HCT116 (cell line): ENCODE measurements at regions not wholly inside any gene's neighbourhood (a gene's known extent, or its start where the extent isn't known, plus 50 kb on each side); places are given as distances from the start of the nearest gene placed in this dataset.

Source experiments
- ATAC-seq: fragments of 200-7000 bp; cut with Tn5 transposase; 2 replicates; pipeline ENCODE4 v1.9.1; 2020; ENCODE audit warnings: mild to moderate bottlenecking, moderate library complexity
- BruUV-seq: library from RNA; stranded (reverse); fragments of 400-500 nt; replicated peaks from 2 replicates; lab custom pipeline; 2021; lab: Mats Ljungman, UMichigan
- CTCF ChIA-PET: fragments of 300-600 bp; sonication (Branson Sonifier 250); formaldehyde crosslinking; loops from one replicate; lab custom pipeline; 2021; ENCODE audit warnings: antibody characterized with exemption; lab: Charles Lee
- POLR2A ChIA-PET: fragments of 300-600, 350-600 bp; sonication (Branson Sonifier 250); formaldehyde crosslinking; loops from one replicate; lab custom pipeline; 2021; ENCODE audit warnings: antibody characterized with exemption; lab: Charles Lee
- RAD21 ChIA-PET, 2 experiments: fragments of 300-600 bp; sonication (Branson Sonifier 250); formaldehyde crosslinking; loops; one replicate each; lab custom pipeline; 2023; ENCODE audit warnings: low total read pairs in 2 of 2; ENCODE audit not compliant: uncharacterized antibody in 2 of 2, unreplicated experiment in 2 of 2, low non-redundant PET in 1 of 2; lab: Charles Lee
- DNase-seq: peaks from one replicate; pipeline ENCODE4 v3.0.0-alpha.2; 2010; ENCODE audit warnings: low read depth, low spot score
- H2AFZ ChIP-seq: fragments of 200-600 bp; shearing (Covaris generic), sonication (generic); 2 replicates; pipeline ENCODE4 v1.6.1; 2017; ENCODE audit warnings: low read depth, mixed run types, mixed read lengths, antibody characterized with exemption, low read length; ENCODE audit not compliant: poor library complexity, severe bottlenecking
- H3K27ac ChIP-seq: 2 replicates; pipeline ENCODE4 v1.5.1; 2012; ENCODE audit warnings: low read depth, low read length
- H3K27me3 ChIP-seq: fragments of 200-600 bp; sonication (generic); 2 replicates; pipeline ENCODE4 v1.6.1; 2016; ENCODE audit warnings: mixed run types, low read length, mixed read lengths; ENCODE audit not compliant: insufficient read depth
- H3K36me3 ChIP-seq, 2 experiments: fragments of 200-500 bp in 1 of 2; fragments of 200-600 bp in 1 of 2; sonication (Bioruptor generic) in 1 of 2; sonication (generic) in 1 of 2; 2 replicates each; pipeline versions ENCODE4 v1.5.1 to v1.6.1; 2014 to 2016; ENCODE audit warnings: low read length in 2 of 2, inconsistent platforms in 1 of 2, mixed read lengths in 1 of 2, mixed run types in 1 of 2; ENCODE audit not compliant: insufficient read depth in 2 of 2, control insufficient read depth in 1 of 2
- H3K4me1 ChIP-seq, 2 experiments: fragments of 200-600 bp in 1 of 2; sonication (generic) in 1 of 2; 2 replicates each; pipeline versions ENCODE4 v1.5.1 to v1.6.1; 2012 to 2017; ENCODE audit warnings: low read length in 2 of 2, inconsistent platforms in 1 of 2, mild to moderate bottlenecking in 1 of 2, mixed read lengths in 1 of 2, mixed run types in 1 of 2, moderate library complexity in 1 of 2; ENCODE audit not compliant: insufficient read depth in 2 of 2, control insufficient read depth in 1 of 2
- H3K4me2 ChIP-seq: fragments of 200-600 bp; sonication (generic); 2 replicates; pipeline ENCODE4 v1.6.1; 2017; ENCODE audit warnings: mixed run types, low read length, mixed read lengths
- H3K4me3 ChIP-seq, 2 experiments: fragments of 200-600 bp in 1 of 2; sonication (generic) in 1 of 2; replicated peaks in 1 of 2; 2 replicates each; pipeline ENCODE4 v1.5.1; 2011 to 2016; ENCODE audit warnings: low read length in 2 of 2, control low read depth in 1 of 2, low read depth in 1 of 2, mild to moderate bottlenecking in 1 of 2, mixed read lengths in 1 of 2, mixed run types in 1 of 2
- H3K79me2 ChIP-seq: fragments of 200-600 bp; sonication (generic); 2 replicates; pipeline ENCODE4 v1.6.1; 2017; ENCODE audit warnings: mild to moderate bottlenecking, mixed run types, low read length, moderate library complexity, mixed read lengths; ENCODE audit not compliant: insufficient read depth
- H3K9ac ChIP-seq: fragments of 200-600 bp; sonication (generic); 2 replicates; pipeline ENCODE4 v1.6.1; 2016; ENCODE audit warnings: low read length, mixed read lengths
- H3K9me2 ChIP-seq: fragments of 200-600 bp; sonication (generic), shearing (Covaris generic); 2 replicates; pipeline ENCODE4 v1.6.1; 2017; ENCODE audit warnings: mixed run types, mild to moderate bottlenecking, moderate library complexity; ENCODE audit not compliant: insufficient read depth
- H3K9me3 ChIP-seq, 2 experiments: fragments of 200-500 bp in 1 of 2; fragments of 200-600 bp in 1 of 2; sonication (Bioruptor generic) in 1 of 2; sonication (generic) in 1 of 2; 2 replicates each; pipeline ENCODE4 v1.6.1; 2014 to 2017; ENCODE audit warnings: low read length in 2 of 2, mixed read lengths in 2 of 2, inconsistent platforms in 1 of 2, low read depth in 1 of 2, mild to moderate bottlenecking in 1 of 2, mixed run types in 1 of 2, moderate library complexity in 1 of 2; ENCODE audit not compliant: control insufficient read depth in 1 of 2, insufficient read depth in 1 of 2
- H4K20me1 ChIP-seq: fragments of 200-600 bp; sonication (generic), shearing (Covaris generic); 2 replicates; pipeline ENCODE4 v1.6.1; 2017; ENCODE audit warnings: mixed run types, mild to moderate bottlenecking, moderate library complexity; ENCODE audit not compliant: insufficient read depth
- EGR1 ChIP-seq: IDR thresholded peaks from 2 replicates; pipeline ENCODE4 v1.6.1; 2012; ENCODE audit warnings: low read depth
- FOSL1 ChIP-seq: IDR thresholded peaks from 2 replicates; pipeline ENCODE4 v1.6.1; 2012; ENCODE audit warnings: low read depth
- POLR2AphosphoS5 ChIP-seq: IDR thresholded peaks from 2 replicates; pipeline ENCODE4 v1.6.1; 2011; ENCODE audit warnings: mild to moderate bottlenecking, low read depth, low read length, moderate library complexity
- RAD21 ChIP-seq: IDR thresholded peaks from 2 replicates; pipeline ENCODE4 v1.6.1; 2012; ENCODE audit warnings: low read depth, mild to moderate bottlenecking
- SP1 ChIP-seq: IDR thresholded peaks from 2 replicates; pipeline ENCODE4 v1.6.1; 2012; ENCODE audit warnings: low read depth
- intact Hi-C: fragments of 100-400 bp; cut with micrococcal nuclease; formaldehyde crosslinking; loops from 2 replicates; pipeline ENCODE4 v1.10.0; 2022
- TF ChIP-seq, protein P1 (sequence below), 3 experiments: fragments of 200-600 bp in 1 of 3; sonication (generic) in 1 of 3; IDR thresholded peaks in 2 of 3; conservative IDR thresholded peaks in 1 of 3; 2 replicates each; pipeline ENCODE4 v1.5.1; 2012 to 2017; ENCODE audit warnings: low read depth in 2 of 3, low read length in 2 of 3, antibody characterized with exemption in 1 of 3, borderline replicate concordance in 1 of 3, control low read depth in 1 of 3, mild to moderate bottlenecking in 1 of 3, mixed read lengths in 1 of 3, mixed run types in 1 of 3, moderate library complexity in 1 of 3; ENCODE audit not compliant: insufficient read depth in 1 of 3
- TF ChIP-seq, protein P2 (sequence below): IDR thresholded peaks from 2 replicates; pipeline ENCODE4 v1.6.1; 2012
- TF ChIP-seq, protein P3 (sequence below): IDR thresholded peaks from 2 replicates; pipeline ENCODE4 v1.6.1; 2011; ENCODE audit warnings: mild to moderate bottlenecking, low read length, moderate library complexity; ENCODE audit not compliant: insufficient replicate concordance; ENCODE audit errors: extremely low read depth

DNA sequence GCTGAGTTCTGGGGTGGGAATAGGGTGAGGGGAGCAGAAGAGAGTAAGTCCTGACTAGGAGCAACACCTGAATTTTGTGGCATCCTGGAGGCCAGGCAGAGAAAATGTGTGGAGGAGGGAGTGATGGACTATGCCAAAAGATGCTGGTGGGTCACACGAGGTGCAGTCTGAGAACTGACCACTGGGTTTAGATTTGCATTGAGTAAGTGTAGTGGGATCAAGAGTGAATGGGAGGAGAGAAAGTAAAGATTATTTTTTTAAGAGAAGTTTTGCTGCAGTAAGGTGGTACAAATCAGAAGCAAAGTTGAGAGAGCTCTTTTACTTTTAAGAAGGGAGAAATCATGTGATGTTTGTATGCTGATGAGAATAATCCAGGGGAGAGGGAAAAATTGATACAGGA, 405.1 kb downstream of the DLEU7 start:
- intact Hi-C loops = no loop called here
- H3K27me3 ChIP-seq = no peaks in the 10 kb centered on the region
- TF ChIP-seq RAD21 (no peak), EGR1 (no peak), SP1 (no peak), FOSL1 (no peak), POLR2AphosphoS5 (no peak)
- TF ChIP-seq, protein P1, sequence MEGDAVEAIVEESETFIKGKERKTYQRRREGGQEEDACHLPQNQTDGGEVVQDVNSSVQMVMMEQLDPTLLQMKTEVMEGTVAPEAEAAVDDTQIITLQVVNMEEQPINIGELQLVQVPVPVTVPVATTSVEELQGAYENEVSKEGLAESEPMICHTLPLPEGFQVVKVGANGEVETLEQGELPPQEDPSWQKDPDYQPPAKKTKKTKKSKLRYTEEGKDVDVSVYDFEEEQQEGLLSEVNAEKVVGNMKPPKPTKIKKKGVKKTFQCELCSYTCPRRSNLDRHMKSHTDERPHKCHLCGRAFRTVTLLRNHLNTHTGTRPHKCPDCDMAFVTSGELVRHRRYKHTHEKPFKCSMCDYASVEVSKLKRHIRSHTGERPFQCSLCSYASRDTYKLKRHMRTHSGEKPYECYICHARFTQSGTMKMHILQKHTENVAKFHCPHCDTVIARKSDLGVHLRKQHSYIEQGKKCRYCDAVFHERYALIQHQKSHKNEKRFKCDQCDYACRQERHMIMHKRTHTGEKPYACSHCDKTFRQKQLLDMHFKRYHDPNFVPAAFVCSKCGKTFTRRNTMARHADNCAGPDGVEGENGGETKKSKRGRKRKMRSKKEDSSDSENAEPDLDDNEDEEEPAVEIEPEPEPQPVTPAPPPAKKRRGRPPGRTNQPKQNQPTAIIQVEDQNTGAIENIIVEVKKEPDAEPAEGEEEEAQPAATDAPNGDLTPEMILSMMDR (IDR thresholded peaks at IDR 0.05 in 2 of 3, conservative IDR thresholded peaks at IDR 0.05 in 1 of 3; ENCODE audit: borderline replicate concordance in 1 of 3, insufficient read depth in 1 of 3, low read depth in 2 of 3, low read length in 2 of 3) = no peak; a peak in 1 of 6 replicates
- TF ChIP-seq, protein P2, sequence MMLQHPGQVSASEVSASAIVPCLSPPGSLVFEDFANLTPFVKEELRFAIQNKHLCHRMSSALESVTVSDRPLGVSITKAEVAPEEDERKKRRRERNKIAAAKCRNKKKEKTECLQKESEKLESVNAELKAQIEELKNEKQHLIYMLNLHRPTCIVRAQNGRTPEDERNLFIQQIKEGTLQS = no peak
- TF ChIP-seq, protein P3, sequence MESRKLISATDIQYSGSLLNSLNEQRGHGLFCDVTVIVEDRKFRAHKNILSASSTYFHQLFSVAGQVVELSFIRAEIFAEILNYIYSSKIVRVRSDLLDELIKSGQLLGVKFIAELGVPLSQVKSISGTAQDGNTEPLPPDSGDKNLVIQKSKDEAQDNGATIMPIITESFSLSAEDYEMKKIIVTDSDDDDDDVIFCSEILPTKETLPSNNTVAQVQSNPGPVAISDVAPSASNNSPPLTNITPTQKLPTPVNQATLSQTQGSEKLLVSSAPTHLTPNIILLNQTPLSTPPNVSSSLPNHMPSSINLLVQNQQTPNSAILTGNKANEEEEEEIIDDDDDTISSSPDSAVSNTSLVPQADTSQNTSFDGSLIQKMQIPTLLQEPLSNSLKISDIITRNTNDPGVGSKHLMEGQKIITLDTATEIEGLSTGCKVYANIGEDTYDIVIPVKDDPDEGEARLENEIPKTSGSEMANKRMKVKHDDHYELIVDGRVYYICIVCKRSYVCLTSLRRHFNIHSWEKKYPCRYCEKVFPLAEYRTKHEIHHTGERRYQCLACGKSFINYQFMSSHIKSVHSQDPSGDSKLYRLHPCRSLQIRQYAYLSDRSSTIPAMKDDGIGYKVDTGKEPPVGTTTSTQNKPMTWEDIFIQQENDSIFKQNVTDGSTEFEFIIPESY = no peak
- no peaks in the 10 kb centered on the region for H4K20me1 ChIP-seq
- ChIA-PET POLR2A (no interaction called here), RAD21 (no interaction called here), CTCF (no interaction called here)
- H3K4me2 ChIP-seq = no peak overlapping the region
- no peak for DNase-seq
- H3K9me2 ChIP-seq = no peaks in the 10 kb centered on the region
- H3K36me3 ChIP-seq = no peaks in the 10 kb centered on the region
- ATAC-seq = peak; percentile 55; the same call in 1 of the 2 replicates
- no TSS peak for BruUV-seq
- no peaks in the 10 kb centered on the region for H3K79me2 ChIP-seq
- H3K9me3 ChIP-seq = no peaks in the 10 kb centered on the region
- no peak overlapping the region for H2AFZ ChIP-seq
- H3K4me1 ChIP-seq = no peaks in the 10 kb centered on the region
- H3K9ac ChIP-seq = no peak overlapping the region
- no peak overlapping the region for H3K4me3 ChIP-seq
- H3K27ac ChIP-seq = no peak overlapping the region
